ENCODE measurements at regions not wholly inside any gene's neighbourhood (a gene's known extent, or its start where the extent isn't known, plus 50 kb on each side); places are given as distances from the start of the nearest gene placed in this dataset.

DNA sequence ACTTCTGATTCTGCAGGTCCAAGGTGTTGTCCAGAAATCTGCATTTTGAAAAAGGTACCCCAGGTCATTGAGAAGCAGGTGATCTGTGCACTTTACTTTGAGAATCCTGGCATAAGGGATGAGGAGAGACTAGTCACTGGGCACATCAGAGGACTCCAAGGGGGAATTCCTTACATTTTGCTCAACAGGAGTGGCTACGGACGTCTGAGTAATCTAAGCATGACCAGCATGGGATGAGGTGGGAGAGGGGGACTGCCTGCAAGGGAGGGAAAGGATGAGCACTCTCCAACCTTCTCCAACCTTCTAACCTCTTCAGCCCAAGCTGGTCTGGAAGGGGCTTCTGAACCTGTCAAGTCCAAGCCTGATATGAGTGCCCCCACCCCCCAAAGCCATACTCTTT is 55.5 kb downstream of the MARCHF4 start (continued):
- TF ChIP-seq FOSL2 (IDR thresholded peaks at IDR 0.05; ENCODE audit: borderline replicate concordance, low read depth), result peak; percentile 51; the same call in 1 of the 2 replicates
- TF ChIP-seq YY1 (IDR thresholded peaks at IDR 0.05; ENCODE audit: low read depth), result no peak
- TF ChIP-seq GABPA (IDR thresholded peaks at IDR 0.05; ENCODE audit: low read depth), result no peak
- TF ChIP-seq ELF1 (IDR thresholded peaks at IDR 0.05), result no peak
- no peak for TF ChIP-seq MXI1 (IDR thresholded peaks at IDR 0.05; ENCODE audit: low read depth, low read length)
- TF ChIP-seq RFX5 (IDR thresholded peaks at IDR 0.05; ENCODE audit: low read length), result no peak
- no peak for TF ChIP-seq FOXJ3 (CRISPR knock-in tag; IDR thresholded peaks at IDR 0.05)
- peak; percentile 41; the same call in 1 of the 2 replicates for TF ChIP-seq TCF12 (IDR thresholded peaks at IDR 0.05)
- TF ChIP-seq, protein P1, sequence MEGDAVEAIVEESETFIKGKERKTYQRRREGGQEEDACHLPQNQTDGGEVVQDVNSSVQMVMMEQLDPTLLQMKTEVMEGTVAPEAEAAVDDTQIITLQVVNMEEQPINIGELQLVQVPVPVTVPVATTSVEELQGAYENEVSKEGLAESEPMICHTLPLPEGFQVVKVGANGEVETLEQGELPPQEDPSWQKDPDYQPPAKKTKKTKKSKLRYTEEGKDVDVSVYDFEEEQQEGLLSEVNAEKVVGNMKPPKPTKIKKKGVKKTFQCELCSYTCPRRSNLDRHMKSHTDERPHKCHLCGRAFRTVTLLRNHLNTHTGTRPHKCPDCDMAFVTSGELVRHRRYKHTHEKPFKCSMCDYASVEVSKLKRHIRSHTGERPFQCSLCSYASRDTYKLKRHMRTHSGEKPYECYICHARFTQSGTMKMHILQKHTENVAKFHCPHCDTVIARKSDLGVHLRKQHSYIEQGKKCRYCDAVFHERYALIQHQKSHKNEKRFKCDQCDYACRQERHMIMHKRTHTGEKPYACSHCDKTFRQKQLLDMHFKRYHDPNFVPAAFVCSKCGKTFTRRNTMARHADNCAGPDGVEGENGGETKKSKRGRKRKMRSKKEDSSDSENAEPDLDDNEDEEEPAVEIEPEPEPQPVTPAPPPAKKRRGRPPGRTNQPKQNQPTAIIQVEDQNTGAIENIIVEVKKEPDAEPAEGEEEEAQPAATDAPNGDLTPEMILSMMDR (IDR thresholded peaks at IDR 0.05), result no peak

DNA sequence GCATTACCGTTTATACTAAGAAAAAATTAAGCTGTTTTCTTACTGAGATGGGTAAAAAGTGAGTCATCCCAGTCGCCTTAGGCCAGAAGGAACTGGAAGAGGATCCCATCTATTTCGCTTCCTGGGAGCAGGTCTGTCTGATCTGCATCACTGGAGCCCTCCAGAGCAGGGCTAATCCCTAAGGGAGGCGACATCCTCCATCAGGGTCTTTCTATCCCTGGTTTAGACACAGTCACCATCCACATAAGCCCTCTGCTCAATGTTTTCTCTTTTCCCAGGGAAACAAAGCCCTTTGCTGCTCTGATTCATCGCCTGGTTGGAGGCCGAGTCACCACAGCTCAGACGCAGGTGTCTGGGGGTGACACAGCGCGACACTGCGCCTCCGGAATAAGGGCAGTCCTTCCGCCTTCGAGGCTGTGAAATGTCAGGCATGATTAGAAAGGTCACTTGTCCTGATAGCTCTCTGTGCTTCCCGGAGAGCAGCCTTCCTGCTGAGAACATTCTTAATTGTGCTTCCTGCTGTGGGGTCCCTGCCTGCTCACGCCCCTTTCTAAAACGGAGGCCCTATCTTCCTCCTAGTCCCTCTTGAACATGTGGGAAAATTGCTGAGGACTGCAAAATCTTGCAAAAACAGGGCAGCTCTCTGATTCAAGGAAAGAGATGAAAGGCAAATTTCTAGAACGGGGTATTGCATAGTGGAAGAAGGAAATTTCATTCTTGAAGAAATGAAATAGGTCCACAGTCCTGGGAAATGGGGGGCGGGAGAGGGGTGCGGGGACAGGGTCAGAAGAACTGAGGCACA is 56.3 kb downstream of the MARCHF4 start:
- ChIA-PET CTCF (interaction anchor here (1.1 kb wide), 1 partner anchor 89 kb away, joined by 4 read pairs; no protein-coding TSS in a partner anchor), POLR2A (no interaction called here)
- H3K27me3 ChIP-seq (ENCODE audit: insufficient read depth), result no peaks in the 10 kb centered on the region
- peak overlapping the region; percentile 69 to 93 for H3K27ac ChIP-seq (ENCODE audit: low read depth in 2 of 2, low read length in 1 of 2)
- WGBS (ENCODE audit: low lambda C conversion rate), result 23% methylated on average over 19 of the region's 19 CpGs
- H4K20me1 ChIP-seq (ENCODE audit: insufficient read depth), result no peaks in the 10 kb centered on the region
- peaks cover 59% of the 10 kb centered on the region for H3K79me2 ChIP-seq (ENCODE audit: insufficient read depth)
- 0 out of 4 replicates have a peak overlapping the region, but pooled peaks of 1 of the 2 experiments have one; percentile 6 for H3K4me3 ChIP-seq (ENCODE audit: low read depth in 2 of 2, low read length in 1 of 2)
- peak overlapping the region; percentile 53; the same call in 1 of the 2 replicates for H2AFZ ChIP-seq (ENCODE audit: low read depth)
- no peak for TF ChIP-seq FOXJ3 (CRISPR knock-in tag; IDR thresholded peaks at IDR 0.05)
- TF ChIP-seq, protein P2, sequence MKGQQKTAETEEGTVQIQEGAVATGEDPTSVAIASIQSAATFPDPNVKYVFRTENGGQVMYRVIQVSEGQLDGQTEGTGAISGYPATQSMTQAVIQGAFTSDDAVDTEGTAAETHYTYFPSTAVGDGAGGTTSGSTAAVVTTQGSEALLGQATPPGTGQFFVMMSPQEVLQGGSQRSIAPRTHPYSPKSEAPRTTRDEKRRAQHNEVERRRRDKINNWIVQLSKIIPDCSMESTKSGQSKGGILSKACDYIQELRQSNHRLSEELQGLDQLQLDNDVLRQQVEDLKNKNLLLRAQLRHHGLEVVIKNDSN (IDR thresholded peaks at IDR 0.05; ENCODE audit: borderline replicate concordance, low read depth), result no peak
- TF ChIP-seq, protein P3, sequence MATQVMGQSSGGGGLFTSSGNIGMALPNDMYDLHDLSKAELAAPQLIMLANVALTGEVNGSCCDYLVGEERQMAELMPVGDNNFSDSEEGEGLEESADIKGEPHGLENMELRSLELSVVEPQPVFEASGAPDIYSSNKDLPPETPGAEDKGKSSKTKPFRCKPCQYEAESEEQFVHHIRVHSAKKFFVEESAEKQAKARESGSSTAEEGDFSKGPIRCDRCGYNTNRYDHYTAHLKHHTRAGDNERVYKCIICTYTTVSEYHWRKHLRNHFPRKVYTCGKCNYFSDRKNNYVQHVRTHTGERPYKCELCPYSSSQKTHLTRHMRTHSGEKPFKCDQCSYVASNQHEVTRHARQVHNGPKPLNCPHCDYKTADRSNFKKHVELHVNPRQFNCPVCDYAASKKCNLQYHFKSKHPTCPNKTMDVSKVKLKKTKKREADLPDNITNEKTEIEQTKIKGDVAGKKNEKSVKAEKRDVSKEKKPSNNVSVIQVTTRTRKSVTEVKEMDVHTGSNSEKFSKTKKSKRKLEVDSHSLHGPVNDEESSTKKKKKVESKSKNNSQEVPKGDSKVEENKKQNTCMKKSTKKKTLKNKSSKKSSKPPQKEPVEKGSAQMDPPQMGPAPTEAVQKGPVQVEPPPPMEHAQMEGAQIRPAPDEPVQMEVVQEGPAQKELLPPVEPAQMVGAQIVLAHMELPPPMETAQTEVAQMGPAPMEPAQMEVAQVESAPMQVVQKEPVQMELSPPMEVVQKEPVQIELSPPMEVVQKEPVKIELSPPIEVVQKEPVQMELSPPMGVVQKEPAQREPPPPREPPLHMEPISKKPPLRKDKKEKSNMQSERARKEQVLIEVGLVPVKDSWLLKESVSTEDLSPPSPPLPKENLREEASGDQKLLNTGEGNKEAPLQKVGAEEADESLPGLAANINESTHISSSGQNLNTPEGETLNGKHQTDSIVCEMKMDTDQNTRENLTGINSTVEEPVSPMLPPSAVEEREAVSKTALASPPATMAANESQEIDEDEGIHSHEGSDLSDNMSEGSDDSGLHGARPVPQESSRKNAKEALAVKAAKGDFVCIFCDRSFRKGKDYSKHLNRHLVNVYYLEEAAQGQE (IDR thresholded peaks at IDR 0.05; ENCODE audit: low read depth, low read length), result no peak
- TF ChIP-seq, protein P4, sequence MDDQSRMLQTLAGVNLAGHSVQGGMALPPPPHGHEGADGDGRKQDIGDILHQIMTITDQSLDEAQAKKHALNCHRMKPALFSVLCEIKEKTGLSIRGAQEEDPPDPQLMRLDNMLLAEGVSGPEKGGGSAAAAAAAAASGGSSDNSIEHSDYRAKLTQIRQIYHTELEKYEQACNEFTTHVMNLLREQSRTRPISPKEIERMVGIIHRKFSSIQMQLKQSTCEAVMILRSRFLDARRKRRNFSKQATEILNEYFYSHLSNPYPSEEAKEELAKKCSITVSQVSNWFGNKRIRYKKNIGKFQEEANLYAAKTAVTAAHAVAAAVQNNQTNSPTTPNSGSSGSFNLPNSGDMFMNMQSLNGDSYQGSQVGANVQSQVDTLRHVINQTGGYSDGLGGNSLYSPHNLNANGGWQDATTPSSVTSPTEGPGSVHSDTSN (IDR thresholded peaks at IDR 0.05), result peak; percentile 76
- TF ChIP-seq EP300 (IDR thresholded peaks at IDR 0.05; ENCODE audit: borderline replicate concordance in 1 of 2, low read depth in 1 of 2, low read length in 1 of 2), result 0 out of 4 replicates have a peak, but pooled peaks of 1 of the 2 experiments have one; percentile 14
- peak; percentile 80 for TF ChIP-seq TCF12 (IDR thresholded peaks at IDR 0.05)
- peak; percentile 44; the same call in 1 of the 2 replicates for TF ChIP-seq JUND (IDR thresholded peaks at IDR 0.05)
- no peak for TF ChIP-seq TEAD4 (IDR thresholded peaks at IDR 0.05; ENCODE audit: borderline replicate concordance, insufficient read depth)
- TF ChIP-seq, protein P5, sequence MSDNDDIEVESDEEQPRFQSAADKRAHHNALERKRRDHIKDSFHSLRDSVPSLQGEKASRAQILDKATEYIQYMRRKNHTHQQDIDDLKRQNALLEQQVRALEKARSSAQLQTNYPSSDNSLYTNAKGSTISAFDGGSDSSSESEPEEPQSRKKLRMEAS (IDR thresholded peaks at IDR 0.05; ENCODE audit: low read depth), result peak; percentile 32; the same call in 1 of the 2 replicates
- no peak for TF ChIP-seq ELF1 (IDR thresholded peaks at IDR 0.05)
- TF ChIP-seq FOSL2 (IDR thresholded peaks at IDR 0.05; ENCODE audit: borderline replicate concordance, low read depth), result peak; percentile 72
- 0 out of 2 replicates have a peak, but pooled peaks have one; percentile 13 for TF ChIP-seq YY1 (IDR thresholded peaks at IDR 0.05; ENCODE audit: low read depth)
- peak; percentile 30; the same call in 1 of the 2 replicates for TF ChIP-seq GABPA (IDR thresholded peaks at IDR 0.05; ENCODE audit: low read depth)
- DNase-seq, result peak; percentile 28
- peaks cover 0 to 5% of the 10 kb centered on the region in 2 experiments for H3K36me3 ChIP-seq (replicated peaks in 1 of 2; ENCODE audit: control insufficient read depth in 1 of 2, insufficient read depth in 2 of 2, low read length in 1 of 2)
- peak overlapping the region; percentile 69 for H3K4me2 ChIP-seq
- H3K9me3 ChIP-seq, result no peaks in the 10 kb centered on the region
- peaks cover 28% of the 10 kb centered on the region for H3F3A ChIP-seq (replicated peaks; ENCODE audit: insufficient read depth)
- no peaks in the 10 kb centered on the region for H3K9me2 ChIP-seq
- peak overlapping the region; percentile 73 for H3K9ac ChIP-seq
- H3K4me1 ChIP-seq (ENCODE audit: control insufficient read depth in 1 of 2, insufficient read depth in 2 of 2, low read depth in 1 of 2, low read length in 1 of 2), result peaks cover 8 to 29% of the 10 kb centered on the region in 2 experiments

All from SK-N-SH (cell line).